ENCODE measurements at regions not wholly inside any gene's neighbourhood (a gene's known extent, or its start where the extent isn't known, plus 50 kb on each side); places are given as distances from the start of the nearest gene placed in this dataset.
A peak's percentile ranks its signal among the peaks of the same experiment; 100 is the strongest.

DNA sequence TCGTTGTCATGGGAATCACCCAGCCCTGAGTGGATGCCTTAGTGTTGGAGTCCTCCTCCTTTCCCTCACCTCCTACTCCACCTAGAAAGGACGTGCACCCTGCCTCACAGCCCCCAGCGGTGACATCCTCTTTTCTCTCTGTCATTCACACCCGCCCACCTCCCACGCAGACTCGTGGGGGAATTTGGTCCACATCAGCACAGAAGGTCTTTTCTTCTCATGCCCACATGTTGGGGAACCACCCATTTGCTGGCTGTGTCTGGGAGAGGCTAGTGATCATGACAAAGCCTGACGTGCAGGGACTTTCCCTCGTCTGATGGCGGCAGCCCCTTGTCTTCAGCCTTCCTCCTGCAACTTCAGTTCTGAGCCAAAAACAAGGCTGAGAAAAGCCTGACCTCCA, 96.0 kb upstream of the CNKSR3 start:
- H3K9me3 Mint-ChIP-seq = no peaks in the 10 kb centered on the region
- peaks cover 5% of the 10 kb centered on the region for H3K27me3 Mint-ChIP-seq
- H3K27ac Mint-ChIP-seq = no peak overlapping the region
- H3K4me1 Mint-ChIP-seq = peaks cover 18% of the 10 kb centered on the region
- CTCF ChIA-PET = no interaction called here
- H3K36me3 Mint-ChIP-seq (ENCODE audit: low read depth) = no peaks in the 10 kb centered on the region
- H3K4me3 Mint-ChIP-seq = no peak overlapping the region
- DNase-seq = peak; percentile 31
- POLR2A ChIA-PET = no interaction called here

DNA sequence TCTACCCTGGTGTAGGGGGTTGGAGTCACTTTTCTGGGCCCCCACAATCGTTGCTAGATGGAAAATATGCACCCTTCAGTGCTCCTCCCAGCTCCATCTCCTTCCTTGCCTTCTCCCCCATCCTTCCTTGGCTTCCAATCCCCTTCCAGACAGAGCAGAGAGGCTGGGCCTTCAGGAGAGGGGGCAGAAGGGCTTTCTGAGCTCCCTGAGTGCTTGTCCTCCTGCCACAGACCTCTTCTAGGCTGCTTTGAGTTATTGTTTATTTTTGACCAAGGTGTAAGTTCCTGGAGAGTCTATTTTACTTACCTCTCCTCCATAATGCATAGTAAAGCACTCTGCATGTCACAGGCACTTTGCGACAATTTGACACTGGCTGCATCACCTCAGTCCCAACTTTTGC, 96.4 kb upstream of the CNKSR3 start:
- ChIA-PET POLR2A (no interaction called here), CTCF (no interaction called here)
- Mint-ChIP-seq H3K36me3 (ENCODE audit: low read depth) (no peaks in the 10 kb centered on the region), H3K4me1 (peaks cover 18% of the 10 kb centered on the region), H3K9me3 (no peaks in the 10 kb centered on the region), H3K27ac (no peak overlapping the region), H3K27me3 (peaks cover 5% of the 10 kb centered on the region), H3K4me3 (no peak overlapping the region)
- DNase-seq = no peak

DNA sequence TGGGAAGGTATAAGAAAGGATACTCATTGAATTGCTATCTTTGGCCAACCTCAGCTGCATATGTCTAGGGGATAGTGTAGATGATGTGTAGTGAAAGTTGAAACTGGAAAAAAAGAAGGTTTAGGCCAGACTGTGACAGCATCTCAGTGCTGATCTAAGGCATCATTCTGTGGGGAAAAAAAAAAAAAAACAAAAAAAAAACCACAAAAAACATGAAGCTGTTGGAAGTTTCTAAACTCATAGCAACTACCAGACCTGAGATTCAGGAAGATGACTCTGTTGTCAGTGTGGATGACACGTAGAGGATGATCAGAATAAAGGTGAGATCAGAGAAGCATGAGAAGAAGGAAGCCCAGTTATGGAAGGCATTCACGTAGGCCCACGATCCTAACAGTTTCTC, 100.8 kb upstream of the CNKSR3 start:
- no peak for DNase-seq
- ChIA-PET POLR2A (no interaction called here), CTCF (no interaction called here)
- Mint-ChIP-seq H3K4me3 (no peak overlapping the region), H3K4me1 (peaks cover 9% of the 10 kb centered on the region), H3K27me3 (peaks cover 2% of the 10 kb centered on the region), H3K36me3 (ENCODE audit: low read depth) (no peaks in the 10 kb centered on the region), H3K9me3 (no peaks in the 10 kb centered on the region), H3K27ac (no peak overlapping the region)

DNA sequence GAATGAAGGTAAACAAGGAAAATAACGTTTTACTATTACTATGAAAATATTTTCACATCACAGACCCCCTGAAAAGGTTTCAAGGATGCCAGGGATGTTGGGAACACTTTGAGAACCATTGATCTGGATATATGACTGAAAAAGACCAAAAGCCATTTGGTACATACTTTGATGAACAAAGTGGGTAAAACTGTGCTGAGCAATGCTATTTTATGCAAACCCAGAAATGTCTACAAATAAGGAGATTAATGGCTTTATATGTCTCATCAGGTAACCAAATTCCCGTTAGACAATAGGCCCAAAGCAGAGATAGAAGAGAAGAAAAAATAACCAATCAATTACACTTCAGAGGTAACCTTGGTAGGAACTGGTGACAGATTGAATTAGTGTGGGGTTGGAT, 101.4 kb upstream of the CNKSR3 start:
- peaks cover 1% of the 10 kb centered on the region for H3K27me3 Mint-ChIP-seq
- H3K27ac Mint-ChIP-seq = no peak overlapping the region
- no peak for DNase-seq
- POLR2A ChIA-PET = no interaction called here
- peaks cover 2% of the 10 kb centered on the region for H3K4me1 Mint-ChIP-seq
- no peaks in the 10 kb centered on the region for H3K36me3 Mint-ChIP-seq (ENCODE audit: low read depth)
- H3K4me3 Mint-ChIP-seq = no peak overlapping the region
- no peaks in the 10 kb centered on the region for H3K9me3 Mint-ChIP-seq
- CTCF ChIA-PET = no interaction called here

DNA sequence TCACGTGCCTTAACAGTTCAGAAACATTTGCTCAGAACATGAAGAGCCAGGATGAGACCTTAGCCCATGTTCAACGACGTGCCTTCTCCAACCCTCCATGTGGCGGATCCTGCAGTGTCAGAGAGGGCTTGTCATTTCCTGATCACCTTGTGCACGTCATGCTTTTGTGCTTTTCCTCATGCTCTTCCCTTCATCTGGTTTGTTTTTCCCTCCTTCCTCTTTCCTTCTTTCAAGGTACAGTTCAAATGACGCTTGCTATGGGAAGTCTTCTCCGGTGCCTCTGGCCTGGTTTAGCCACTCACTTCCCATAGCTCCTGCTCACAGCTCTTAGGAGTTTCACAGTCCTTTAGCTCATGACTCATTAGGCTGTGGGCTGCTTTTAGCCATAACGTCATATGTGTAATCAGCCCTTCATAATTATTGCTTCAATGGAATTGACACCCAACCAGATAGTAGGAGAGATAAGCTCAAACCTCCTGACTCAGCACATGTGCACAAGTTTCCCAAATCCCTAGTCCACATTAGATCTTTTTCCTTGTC, 102.7 kb upstream of the CNKSR3 start:
- Mint-ChIP-seq H3K4me3 (no peak overlapping the region), H3K9me3 (no peaks in the 10 kb centered on the region), H3K4me1 (no peaks in the 10 kb centered on the region), H3K27ac (no peak overlapping the region), H3K36me3 (ENCODE audit: low read depth) (no peaks in the 10 kb centered on the region), H3K27me3 (no peaks in the 10 kb centered on the region)
- CTCF ChIA-PET = no interaction called here
- POLR2A ChIA-PET = no interaction called here
- DNase-seq = no peak

DNA sequence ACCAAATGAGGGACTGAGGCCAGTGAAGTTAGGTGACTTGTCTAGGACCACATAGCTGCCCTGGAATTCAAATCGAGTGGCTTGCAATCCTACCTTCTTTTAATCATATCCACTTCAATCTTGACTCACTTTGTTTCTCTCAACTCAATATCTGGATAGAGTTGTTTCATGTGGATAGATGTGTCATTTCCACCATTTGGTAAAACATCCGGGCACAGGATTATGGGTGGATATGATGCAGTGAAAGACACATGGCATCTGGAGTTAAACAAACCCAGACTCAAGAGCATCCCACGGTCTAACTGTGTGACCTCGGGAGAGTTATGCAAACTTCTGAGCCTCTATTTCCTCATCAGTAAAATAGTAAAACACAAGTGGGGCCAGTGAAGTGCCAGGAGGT, 103.6 kb upstream of the CNKSR3 start:
- peaks cover under 1% of the 10 kb centered on the region for H3K27me3 Mint-ChIP-seq
- no peak for DNase-seq
- H3K27ac Mint-ChIP-seq = no peak overlapping the region
- ChIA-PET CTCF (no interaction called here), POLR2A (no interaction called here)
- no peaks in the 10 kb centered on the region for H3K9me3 Mint-ChIP-seq
- H3K36me3 Mint-ChIP-seq (ENCODE audit: low read depth) = no peaks in the 10 kb centered on the region
- no peak overlapping the region for H3K4me3 Mint-ChIP-seq
- H3K4me1 Mint-ChIP-seq = no peaks in the 10 kb centered on the region

DNA sequence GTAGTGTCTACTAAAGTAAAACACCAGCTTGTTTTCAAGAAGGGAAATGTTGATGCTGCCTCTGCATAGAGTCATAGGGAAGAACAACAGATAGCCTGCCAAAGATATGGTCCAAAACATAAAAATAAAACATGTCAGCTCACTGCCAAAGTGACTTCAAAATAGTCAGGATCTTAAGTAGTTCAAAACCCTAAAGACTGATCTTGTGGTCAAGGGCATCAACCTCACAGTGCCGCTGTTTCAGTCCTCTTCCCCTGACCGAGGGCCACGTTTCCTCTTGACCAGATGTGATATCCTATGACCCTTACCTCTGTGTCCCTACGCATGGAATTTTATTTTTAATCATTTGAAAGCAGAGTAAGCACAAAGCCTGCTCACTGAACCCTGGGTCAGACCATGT, 104.2 kb upstream of the CNKSR3 start:
- H3K27me3 Mint-ChIP-seq = peaks cover 3% of the 10 kb centered on the region
- DNase-seq = no peak
- POLR2A ChIA-PET = no interaction called here
- no peak overlapping the region for H3K27ac Mint-ChIP-seq
- CTCF ChIA-PET = no interaction called here
- H3K36me3 Mint-ChIP-seq (ENCODE audit: low read depth) = no peaks in the 10 kb centered on the region
- no peak overlapping the region for H3K4me3 Mint-ChIP-seq
- H3K9me3 Mint-ChIP-seq = no peaks in the 10 kb centered on the region
- H3K4me1 Mint-ChIP-seq = no peaks in the 10 kb centered on the region

DNA sequence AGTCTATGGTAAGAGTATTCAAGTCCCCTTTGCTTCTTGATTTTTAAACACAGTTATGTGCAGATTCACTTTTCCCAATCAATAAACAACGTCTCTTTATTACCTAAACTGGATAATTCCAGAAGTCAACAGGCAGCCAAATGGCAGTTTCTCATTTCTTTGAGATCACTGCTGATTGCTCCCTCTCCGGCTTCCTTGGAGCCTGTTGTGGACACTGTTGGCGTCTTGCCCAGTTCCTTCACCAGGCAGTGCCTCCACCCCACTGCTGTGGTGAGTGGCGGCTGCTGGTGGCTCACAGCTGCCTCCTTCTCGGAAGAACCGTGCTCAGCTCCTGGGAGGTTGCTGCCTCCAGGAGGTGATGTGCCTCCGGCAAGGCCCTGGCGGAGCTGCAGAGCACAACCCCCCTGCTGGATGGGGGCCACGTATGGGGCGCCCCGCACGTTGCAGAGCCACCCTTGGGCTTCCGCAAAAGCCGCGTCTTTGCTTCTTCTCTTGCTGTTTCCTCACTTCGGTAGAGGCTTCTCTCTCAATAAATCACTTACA, 105.1 kb upstream of the CNKSR3 start:
- no peak for DNase-seq
- Mint-ChIP-seq H3K4me3 (no peak overlapping the region), H3K27ac (no peak overlapping the region), H3K9me3 (no peaks in the 10 kb centered on the region), H3K36me3 (ENCODE audit: low read depth) (no peaks in the 10 kb centered on the region), H3K4me1 (no peaks in the 10 kb centered on the region), H3K27me3 (peaks cover 3% of the 10 kb centered on the region)
- POLR2A ChIA-PET = no interaction called here
- CTCF ChIA-PET = no interaction called here

DNA sequence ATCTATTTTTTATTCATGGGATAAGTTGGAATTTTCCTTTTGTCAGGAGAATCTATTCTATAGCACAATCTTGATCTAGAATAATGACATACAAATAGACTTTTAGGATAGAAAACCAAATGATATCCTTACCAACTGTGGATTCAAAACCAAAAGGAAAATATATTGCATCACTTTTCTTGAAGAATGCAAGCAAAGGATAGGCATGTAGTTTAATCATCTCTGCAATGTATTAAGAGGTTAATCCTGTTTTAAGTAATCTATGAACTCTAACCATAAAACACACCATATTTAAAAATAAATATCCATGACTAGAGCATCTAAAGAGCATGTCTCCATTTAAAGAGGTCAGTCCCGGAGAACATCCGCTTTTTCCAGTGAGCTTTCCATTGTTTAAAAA, 106.7 kb upstream of the CNKSR3 start:
- Mint-ChIP-seq H3K27ac (no peak overlapping the region), H3K36me3 (ENCODE audit: low read depth) (no peaks in the 10 kb centered on the region), H3K27me3 (peaks cover 4% of the 10 kb centered on the region), H3K4me3 (no peak overlapping the region), H3K4me1 (no peaks in the 10 kb centered on the region), H3K9me3 (no peaks in the 10 kb centered on the region)
- ChIA-PET CTCF (no interaction called here), POLR2A (no interaction called here)
- DNase-seq = no peak

DNA sequence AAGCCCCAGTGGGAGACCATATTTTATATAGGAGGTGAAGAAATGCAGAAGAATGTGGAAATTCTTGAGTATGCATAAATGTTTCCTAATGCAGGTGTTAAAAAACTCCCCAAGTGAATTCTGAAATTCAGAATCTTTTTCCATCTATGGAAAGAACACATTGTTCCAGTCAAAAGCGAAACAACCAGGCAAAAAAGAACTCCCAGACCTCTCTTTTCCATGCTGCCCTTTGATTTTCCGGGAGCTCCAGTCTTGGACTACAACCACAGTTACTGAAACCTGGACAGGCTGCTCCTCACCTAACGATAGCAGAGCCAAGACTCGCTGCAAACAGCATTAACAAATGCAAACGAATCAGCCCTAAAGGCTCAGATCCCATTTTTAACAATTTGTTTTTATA, 108.7 kb upstream of the CNKSR3 start:
- no peaks in the 10 kb centered on the region for H3K36me3 Mint-ChIP-seq (ENCODE audit: low read depth)
- peaks cover 4% of the 10 kb centered on the region for H3K27me3 Mint-ChIP-seq
- no peak overlapping the region for H3K4me3 Mint-ChIP-seq
- no peak overlapping the region for H3K27ac Mint-ChIP-seq
- peaks cover 4% of the 10 kb centered on the region for H3K9me3 Mint-ChIP-seq
- POLR2A ChIA-PET = no interaction called here
- no peaks in the 10 kb centered on the region for H3K4me1 Mint-ChIP-seq
- DNase-seq = no peak
- CTCF ChIA-PET = no interaction called here

DNA sequence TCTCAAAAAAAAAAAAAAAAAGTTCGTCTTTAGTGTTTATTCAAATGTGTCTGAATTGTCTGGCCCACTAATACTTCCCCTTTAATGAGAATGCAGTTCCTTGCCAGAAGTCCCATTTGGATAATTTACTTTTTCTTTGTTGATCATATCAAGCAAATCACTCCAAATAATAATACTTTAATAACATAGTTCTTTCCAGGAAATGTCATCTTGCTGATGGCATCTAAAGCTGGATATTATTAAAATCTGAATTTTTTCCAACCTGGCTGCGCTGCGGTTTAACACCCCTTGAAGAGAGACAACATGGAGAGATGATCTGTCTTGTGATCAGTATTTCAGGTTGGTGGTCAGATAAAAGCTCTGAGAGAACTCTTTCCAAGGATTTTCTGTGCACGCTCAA, 111.2 kb upstream of the CNKSR3 start:
- no peak overlapping the region for H3K27ac Mint-ChIP-seq
- no peak for DNase-seq
- H3K27me3 Mint-ChIP-seq = peaks cover 4% of the 10 kb centered on the region
- CTCF ChIA-PET = no interaction called here
- no peaks in the 10 kb centered on the region for H3K36me3 Mint-ChIP-seq (ENCODE audit: low read depth)
- H3K4me3 Mint-ChIP-seq = no peak overlapping the region
- POLR2A ChIA-PET = interaction anchor here (0.6 kb wide), 1 partner anchor 9 kb away, joined by 4 read pairs; no protein-coding TSS in a partner anchor
- no peaks in the 10 kb centered on the region for H3K4me1 Mint-ChIP-seq
- peaks cover 7% of the 10 kb centered on the region for H3K9me3 Mint-ChIP-seq

DNA sequence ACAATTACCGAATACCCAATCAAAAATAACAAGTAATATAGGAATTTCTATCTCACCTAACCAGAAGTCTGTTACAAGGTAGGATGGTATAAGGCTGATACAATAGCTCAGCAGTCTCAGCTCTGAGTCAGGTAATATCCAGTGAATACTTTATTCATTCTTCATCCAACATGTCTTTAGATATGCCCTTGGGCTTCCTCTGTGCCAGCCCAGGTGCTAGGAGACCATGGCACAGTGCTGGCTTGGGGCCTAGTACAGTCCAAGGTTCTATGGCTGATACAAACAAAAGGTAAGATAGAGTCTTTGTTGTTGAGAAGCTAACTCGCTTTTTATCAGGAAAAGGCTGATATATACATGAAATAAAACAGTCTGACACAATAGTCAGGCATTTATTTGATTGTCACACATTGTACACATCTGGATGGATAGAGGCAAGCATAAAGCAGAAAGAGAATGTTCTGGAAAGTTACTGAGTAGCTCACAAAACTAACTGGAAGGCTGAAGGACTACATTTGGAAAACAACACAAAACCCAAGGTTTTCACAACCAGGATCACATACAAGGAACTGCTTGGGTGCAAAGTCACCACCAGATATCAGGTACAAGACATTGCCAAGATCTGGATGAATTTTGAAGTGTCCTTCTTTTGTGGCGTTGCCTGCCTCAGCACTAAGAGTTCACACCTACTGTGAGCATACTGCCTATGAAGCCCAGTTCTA, 110.4 kb upstream of the SCAF8 start:
- Mint-ChIP-seq H3K27me3 (peaks cover 4% of the 10 kb centered on the region), H3K27ac (no peak overlapping the region), H3K4me1 (no peaks in the 10 kb centered on the region), H3K4me3 (no peak overlapping the region), H3K9me3 (peaks cover 7% of the 10 kb centered on the region), H3K36me3 (ENCODE audit: low read depth) (no peaks in the 10 kb centered on the region)
- CTCF ChIA-PET = no interaction called here
- POLR2A ChIA-PET = no interaction called here
- no peak for DNase-seq

DNA sequence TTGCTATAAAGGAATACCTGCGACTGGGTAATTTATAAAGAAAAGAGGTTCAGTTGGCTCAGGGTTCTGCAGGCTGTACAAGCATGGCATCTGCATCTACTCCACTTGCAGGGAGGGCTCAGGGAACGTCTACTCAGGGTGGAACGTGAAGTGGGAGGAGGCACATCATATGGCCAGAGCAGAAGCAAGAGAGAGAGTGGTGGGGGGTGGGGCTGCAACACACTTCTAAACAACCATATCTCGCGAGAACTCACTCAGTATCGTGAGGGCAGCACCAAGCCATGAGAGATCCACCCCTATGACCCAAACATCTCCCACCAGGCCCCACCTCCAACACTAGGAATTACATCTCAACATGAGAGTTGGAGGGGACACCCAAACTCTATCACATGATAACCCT, 109.8 kb upstream of the SCAF8 start:
- POLR2A ChIA-PET = no interaction called here
- Mint-ChIP-seq H3K27ac (no peak overlapping the region), H3K36me3 (ENCODE audit: low read depth) (no peaks in the 10 kb centered on the region), H3K27me3 (peaks cover 4% of the 10 kb centered on the region), H3K9me3 (peaks cover 7% of the 10 kb centered on the region), H3K4me1 (no peaks in the 10 kb centered on the region), H3K4me3 (no peak overlapping the region)
- CTCF ChIA-PET = no interaction called here
- DNase-seq = no peak

DNA sequence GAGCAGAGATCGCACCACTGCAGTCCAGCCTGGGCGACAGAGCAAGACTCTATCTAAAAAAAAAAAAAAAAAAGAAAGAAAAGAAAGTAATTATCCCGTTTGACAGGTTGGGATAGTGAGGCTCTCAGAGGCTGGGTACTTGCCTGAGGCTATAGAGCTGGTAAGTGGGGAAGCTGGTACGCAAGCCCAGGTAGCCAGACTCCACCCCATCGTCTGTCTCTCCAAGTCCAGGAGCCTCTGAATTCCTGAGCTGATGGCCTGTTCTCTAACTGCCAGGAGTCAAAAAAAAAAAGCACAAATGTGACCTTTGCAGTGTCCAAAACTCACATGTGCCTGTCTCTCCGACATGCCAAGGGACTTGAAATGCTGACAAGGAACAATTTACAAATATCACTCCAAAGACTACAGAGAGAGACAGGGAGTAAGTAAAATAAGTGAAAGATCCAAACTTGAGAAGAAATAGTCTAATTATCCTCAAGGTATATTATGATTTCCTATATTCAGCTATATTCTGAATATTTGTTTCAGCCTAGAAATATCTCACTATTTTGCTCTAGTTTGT, 109.1 kb upstream of the SCAF8 start:
- Mint-ChIP-seq H3K4me1 (no peaks in the 10 kb centered on the region), H3K27ac (no peak overlapping the region), H3K27me3 (peaks cover 4% of the 10 kb centered on the region), H3K36me3 (ENCODE audit: low read depth) (no peaks in the 10 kb centered on the region), H3K9me3 (peaks cover 7% of the 10 kb centered on the region), H3K4me3 (no peak overlapping the region)
- no peak for DNase-seq
- ChIA-PET POLR2A (no interaction called here), CTCF (interaction anchor here (0.5 kb wide), 1 partner anchor 554 kb away, joined by 5 read pairs; no protein-coding TSS in a partner anchor)

Data from activated CD4-positive, alpha-beta memory T cell treated with anti-CD3 and anti-CD28 coated beads, Interleukin-2, amount 10 ng/mL, durations not matched to agents 7 days and 5 days (primary cell).